ENCODE measurements at regions not wholly inside any gene's neighbourhood (a gene's known extent, or its start where the extent isn't known, plus 50 kb on each side); places are given as distances from the start of the nearest gene placed in this dataset.

- Histone ChIP-seq H3K27ac (no peak overlapping the region), H3K36me3 (no peaks in the 10 kb centered on the region), H3K27me3 (no peaks in the 10 kb centered on the region), H3K9me3 (no peaks in the 10 kb centered on the region), H3K4me1 (peaks cover 0 to 6% (median 0%) of the 10 kb centered on the region in 4 donors), H3K4me3 (no peak overlapping the region)
- DNase-seq = no peak
- TF ChIP-seq POLR2A (IDR thresholded peaks at IDR 0.05) = no peak
- no peak for TF ChIP-seq POLR2AphosphoS5 (IDR thresholded peaks at IDR 0.05)
- TF ChIP-seq EP300 (IDR thresholded peaks at IDR 0.05) = no peak
- TF ChIP-seq, protein P1, sequence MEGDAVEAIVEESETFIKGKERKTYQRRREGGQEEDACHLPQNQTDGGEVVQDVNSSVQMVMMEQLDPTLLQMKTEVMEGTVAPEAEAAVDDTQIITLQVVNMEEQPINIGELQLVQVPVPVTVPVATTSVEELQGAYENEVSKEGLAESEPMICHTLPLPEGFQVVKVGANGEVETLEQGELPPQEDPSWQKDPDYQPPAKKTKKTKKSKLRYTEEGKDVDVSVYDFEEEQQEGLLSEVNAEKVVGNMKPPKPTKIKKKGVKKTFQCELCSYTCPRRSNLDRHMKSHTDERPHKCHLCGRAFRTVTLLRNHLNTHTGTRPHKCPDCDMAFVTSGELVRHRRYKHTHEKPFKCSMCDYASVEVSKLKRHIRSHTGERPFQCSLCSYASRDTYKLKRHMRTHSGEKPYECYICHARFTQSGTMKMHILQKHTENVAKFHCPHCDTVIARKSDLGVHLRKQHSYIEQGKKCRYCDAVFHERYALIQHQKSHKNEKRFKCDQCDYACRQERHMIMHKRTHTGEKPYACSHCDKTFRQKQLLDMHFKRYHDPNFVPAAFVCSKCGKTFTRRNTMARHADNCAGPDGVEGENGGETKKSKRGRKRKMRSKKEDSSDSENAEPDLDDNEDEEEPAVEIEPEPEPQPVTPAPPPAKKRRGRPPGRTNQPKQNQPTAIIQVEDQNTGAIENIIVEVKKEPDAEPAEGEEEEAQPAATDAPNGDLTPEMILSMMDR (IDR thresholded peaks at IDR 0.05) = no peak
- 77 to 90% methylated on average over 6 of the region's 6 CpGs for WGBS, 2 donors
- ATAC-seq (ENCODE audit: low FRiP score in 2 of 2) = no peak
Measured at GRCh38 chr14:71469643-71470335, 462.4 kb upstream of the RGS6 start.

- H3K4me3 ChIP-seq = no peak overlapping the region
- H3K36me3 ChIP-seq = no peaks in the 10 kb centered on the region
- no peak for DNase-seq
- 88 to 90% methylated on average over 6 of the region's 6 CpGs for WGBS, 2 donors
- TF ChIP-seq EP300 (IDR thresholded peaks at IDR 0.05) (no peak), POLR2A (IDR thresholded peaks at IDR 0.05) (no peak), POLR2AphosphoS5 (IDR thresholded peaks at IDR 0.05) (no peak)
- TF ChIP-seq, protein P1 (IDR thresholded peaks at IDR 0.05) = no peak
- H3K27me3 ChIP-seq = no peaks in the 10 kb centered on the region
- H3K4me1 ChIP-seq = peaks cover 0 to 6% (median 0%) of the 10 kb centered on the region in 4 donors
- no peak overlapping the region for H3K27ac ChIP-seq
- H3K9me3 ChIP-seq = no peaks in the 10 kb centered on the region
- ATAC-seq (ENCODE audit: low FRiP score in 2 of 2) = no peak
Measured at GRCh38 chr14:71471634-71472355, 460.4 kb upstream of the RGS6 start.

- 90 to 92% methylated on average over 4 of the region's 4 CpGs for WGBS, 2 donors
- H3K36me3 ChIP-seq = no peaks in the 10 kb centered on the region
- DNase-seq (no peak), ATAC-seq (ENCODE audit: low FRiP score in 2 of 2) (no peak)
- no peak overlapping the region for H3K27ac ChIP-seq
- H3K9me3 ChIP-seq = no peaks in the 10 kb centered on the region
- no peak overlapping the region for H3K4me3 ChIP-seq
- H3K27me3 ChIP-seq = no peaks in the 10 kb centered on the region
- H3K4me1 ChIP-seq = peaks cover 0 to 6% (median 0%) of the 10 kb centered on the region in 4 donors
- TF ChIP-seq, protein P1 (IDR thresholded peaks at IDR 0.05) = no peak
- no peak for TF ChIP-seq POLR2A (IDR thresholded peaks at IDR 0.05)
- TF ChIP-seq EP300 (IDR thresholded peaks at IDR 0.05) = no peak
- no peak for TF ChIP-seq POLR2AphosphoS5 (IDR thresholded peaks at IDR 0.05)
Measured at GRCh38 chr14:71472356-71473340, 459.6 kb upstream of the RGS6 start.

DNA sequence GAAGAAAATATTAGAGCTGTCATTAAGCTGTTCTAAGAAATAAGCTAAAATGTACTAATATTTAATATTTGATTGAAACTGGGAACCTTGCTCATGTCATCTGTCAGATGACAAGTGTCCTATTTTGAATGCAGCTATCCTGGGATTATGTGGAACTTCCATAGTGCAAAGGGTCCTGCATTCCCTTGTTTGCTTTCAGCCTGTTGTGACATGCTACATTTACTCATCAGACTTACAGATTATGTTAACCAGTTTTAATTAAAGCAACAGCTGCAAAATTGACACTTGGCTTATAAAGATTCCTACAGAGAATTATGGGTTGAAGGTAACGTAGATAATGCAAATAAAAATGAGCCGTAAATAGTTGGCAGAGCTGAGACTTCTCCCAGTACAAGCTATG lies 458.4 kb upstream of the RGS6 start:
- no peak for TF ChIP-seq POLR2AphosphoS5 (IDR thresholded peaks at IDR 0.05)
- TF ChIP-seq, protein P1 (IDR thresholded peaks at IDR 0.05) = no peak
- no peak for TF ChIP-seq POLR2A (IDR thresholded peaks at IDR 0.05)
- no peak for TF ChIP-seq EP300 (IDR thresholded peaks at IDR 0.05)
- 91 to 98% methylated on average over 2 of the region's 2 CpGs for WGBS, 2 donors
- no peak for ATAC-seq (ENCODE audit: low FRiP score in 2 of 2)

More for the DNA sequence above, 458.4 kb upstream of the RGS6 start:
- H3K36me3 ChIP-seq = no peaks in the 10 kb centered on the region
- no peak overlapping the region for H3K27ac ChIP-seq
- no peaks in the 10 kb centered on the region for H3K27me3 ChIP-seq
- no peaks in the 10 kb centered on the region for H3K9me3 ChIP-seq
- H3K4me3 ChIP-seq = no peak overlapping the region
- no peak for DNase-seq
- H3K4me1 ChIP-seq = peaks cover 0 to 14% (median 2%) of the 10 kb centered on the region in 4 donors
